GM19395 (cell line): ENCODE measurements at regions not wholly inside any gene's neighbourhood (a gene's known extent, or its start where the extent isn't known, plus 50 kb on each side); places are given as distances from the start of the nearest gene placed in this dataset.
"Not testable (repeated sequence)": the region's sequence is repeated elsewhere in the genome, so short reads cannot be mapped to it uniquely, and the experiment has no call there.

ENCODE experiments used
- ATAC-seq: cut with Tn5 transposase; IDR thresholded peaks from one replicate; pipeline ENCODE4 v1.9.1; 2021; ENCODE audit warnings: mild to moderate bottlenecking, moderate library complexity; ENCODE audit not compliant: unreplicated experiment

DNA sequence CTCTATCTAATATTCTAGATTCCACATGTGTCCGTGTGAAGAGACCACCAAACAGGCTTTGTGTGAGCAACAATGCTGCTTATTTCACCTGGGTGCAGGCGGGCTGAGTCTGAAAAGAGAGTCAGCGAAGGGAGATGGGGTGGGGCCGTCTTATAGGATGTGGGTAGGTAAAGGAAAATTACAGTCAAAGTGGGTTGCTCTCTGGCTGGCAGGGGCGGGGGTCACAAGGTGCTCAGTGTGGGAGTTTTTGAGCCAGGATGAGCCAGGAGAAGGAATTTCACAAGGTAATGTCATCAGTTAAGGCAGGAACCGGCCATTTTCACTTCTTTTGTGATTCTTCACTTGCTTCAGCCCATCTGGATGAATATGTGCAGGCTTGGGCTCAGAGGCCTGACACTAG is 779.3 kb downstream of the RNF144A start:
- ATAC-seq = not testable (repeated sequence)

DNA sequence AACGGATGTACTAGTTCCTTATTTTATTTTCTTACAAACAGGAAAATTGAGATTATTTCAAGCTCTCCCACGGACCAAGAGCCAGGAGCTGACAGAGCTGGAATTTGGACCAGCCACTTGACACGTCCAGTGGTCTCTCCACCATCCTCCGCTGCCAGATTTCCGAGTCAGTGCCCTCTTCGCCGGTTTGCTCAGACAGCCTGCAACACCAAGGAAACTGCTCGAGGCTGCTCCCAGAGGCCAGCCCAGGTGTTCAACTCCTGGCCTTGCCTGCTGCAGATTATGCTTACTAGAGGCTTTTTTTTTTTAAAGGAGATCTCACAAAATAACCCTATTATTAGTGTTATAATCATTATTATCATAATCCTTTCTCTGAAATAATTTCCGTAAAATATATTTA is 779.8 kb downstream of the RNF144A start:
- ATAC-seq = no peak

DNA sequence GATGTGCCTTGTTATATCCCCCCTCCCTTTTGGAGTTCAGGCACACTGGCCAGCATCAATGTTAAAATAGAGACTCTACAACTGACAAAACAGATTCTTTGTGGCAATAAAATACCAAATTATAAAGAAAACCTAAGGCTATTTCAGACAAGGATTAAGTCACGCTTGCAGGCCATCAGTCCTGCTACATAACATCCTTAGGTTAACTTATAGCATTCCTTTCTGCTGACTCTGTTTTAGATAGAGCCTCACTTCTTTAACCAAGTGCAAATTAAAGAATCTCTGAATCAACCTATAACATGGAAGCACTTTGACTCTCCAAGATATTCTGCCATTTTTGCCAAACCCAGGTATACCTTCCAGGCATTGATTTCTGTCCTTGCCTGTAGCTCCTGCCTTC is 784.6 kb downstream of the RNF144A start:
- ATAC-seq = no peak

DNA sequence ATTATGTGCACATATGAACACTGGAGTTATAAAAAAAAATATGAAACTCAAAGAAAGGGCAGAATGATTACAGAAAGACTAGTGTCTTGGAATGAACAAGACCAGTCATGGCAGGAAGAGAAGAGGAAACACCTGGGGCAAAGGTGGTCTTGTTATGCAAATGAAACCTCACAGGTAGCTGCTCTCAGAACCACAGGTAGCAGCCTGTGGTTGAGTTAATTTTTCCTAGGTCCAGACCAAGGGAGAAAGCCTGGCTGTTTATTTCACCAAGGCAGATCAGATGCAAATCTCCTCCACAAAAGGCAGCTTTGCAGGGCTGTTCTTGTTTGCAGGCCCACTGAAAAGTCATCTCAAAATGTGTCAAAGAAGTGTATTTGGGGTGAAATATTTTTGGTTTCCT is 785.8 kb downstream of the RNF144A start:
- no peak for ATAC-seq

DNA sequence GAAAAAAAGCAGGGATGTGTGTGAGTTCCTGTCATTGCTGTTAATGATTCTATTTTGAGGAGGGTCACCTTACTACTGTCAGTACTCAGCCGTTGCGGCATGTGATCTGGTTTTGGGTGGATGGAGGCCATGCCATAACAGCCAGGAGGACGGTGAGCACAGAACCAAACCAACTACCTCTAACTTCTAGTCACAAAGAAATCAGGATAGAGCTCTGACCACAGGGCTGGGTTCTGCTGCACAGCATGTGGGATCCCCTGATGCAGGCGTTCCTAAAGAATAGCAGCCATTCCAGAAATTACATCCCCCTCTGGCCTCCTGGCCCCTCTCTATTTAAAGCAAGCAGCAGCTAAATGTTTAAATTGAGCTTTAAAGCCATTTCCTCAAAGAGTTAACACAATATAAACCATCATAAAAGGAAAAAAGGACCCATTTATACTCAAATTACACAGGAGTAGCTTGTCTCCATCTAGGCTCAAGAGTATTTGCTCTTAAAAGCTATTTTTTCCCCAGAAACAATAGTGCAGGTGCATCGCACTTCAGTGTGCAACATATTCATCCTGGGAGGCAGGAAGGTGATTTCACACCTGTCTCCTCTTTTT is 786.4 kb downstream of the RNF144A start:
- no peak for ATAC-seq

DNA sequence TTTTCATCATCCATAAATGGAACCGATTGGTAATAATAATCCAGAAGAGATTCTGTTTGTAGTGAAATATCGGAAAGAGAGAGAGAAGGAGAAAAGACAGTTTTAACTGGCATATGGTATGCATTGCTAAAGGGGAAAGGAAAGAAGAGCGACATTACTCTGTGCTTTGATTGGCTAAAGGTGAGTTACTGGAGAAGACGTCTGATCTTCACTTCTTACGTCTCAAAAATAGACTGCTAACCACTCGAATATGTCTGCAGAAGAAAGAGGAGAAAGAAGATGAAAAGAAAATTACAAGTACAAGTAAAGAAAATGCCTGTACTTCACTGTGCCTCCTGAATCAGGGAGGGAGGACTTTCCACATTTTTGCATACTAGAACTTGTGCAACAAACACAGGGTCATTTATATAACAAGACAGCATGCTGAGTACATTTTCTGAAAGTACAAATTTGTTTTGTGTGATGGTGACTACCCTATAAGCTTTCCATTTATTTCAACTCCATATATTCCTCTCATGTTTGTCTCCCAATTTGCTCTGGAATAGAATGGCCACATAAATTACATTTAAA is 787.2 kb downstream of the RNF144A start:
- no peak for ATAC-seq

DNA sequence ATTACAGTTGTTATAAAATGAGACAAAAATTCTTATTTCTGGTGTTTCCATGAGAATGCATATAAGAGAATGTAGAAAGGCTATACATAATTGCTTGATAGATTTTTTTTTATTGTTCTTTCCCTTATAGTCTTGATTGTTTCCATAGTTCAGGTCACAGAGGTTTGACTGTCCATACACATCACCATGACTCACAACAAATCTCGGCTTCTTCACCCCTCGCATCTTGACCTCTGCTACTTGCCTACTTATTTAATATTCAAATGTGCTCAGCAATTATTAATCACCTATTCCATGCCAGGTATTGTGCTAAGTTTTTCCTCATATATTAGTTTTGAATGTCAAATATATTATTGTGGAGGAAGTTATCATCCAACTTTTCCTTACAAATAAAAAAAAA is 789.6 kb downstream of the RNF144A start:
- no peak for ATAC-seq

DNA sequence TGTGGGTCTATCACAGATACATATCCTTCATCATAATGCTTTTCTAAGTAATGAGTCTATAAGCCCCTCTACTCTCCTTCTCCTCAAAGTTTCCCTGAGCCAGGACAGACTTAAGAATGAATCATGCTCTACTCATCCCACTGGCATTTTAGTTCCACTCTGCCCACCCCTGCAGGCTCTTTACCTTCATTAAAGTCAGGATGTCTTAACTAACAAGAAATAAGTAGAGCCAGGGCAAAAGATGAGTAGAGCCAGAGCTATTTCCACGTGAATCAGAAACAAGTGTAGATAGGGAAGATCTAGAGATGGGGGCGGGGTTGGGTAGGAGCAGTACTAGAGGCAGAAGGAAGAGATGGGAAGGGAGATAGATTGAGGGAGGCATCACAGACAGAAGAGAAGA is 790.5 kb downstream of the RNF144A start:
- no peak for ATAC-seq

DNA sequence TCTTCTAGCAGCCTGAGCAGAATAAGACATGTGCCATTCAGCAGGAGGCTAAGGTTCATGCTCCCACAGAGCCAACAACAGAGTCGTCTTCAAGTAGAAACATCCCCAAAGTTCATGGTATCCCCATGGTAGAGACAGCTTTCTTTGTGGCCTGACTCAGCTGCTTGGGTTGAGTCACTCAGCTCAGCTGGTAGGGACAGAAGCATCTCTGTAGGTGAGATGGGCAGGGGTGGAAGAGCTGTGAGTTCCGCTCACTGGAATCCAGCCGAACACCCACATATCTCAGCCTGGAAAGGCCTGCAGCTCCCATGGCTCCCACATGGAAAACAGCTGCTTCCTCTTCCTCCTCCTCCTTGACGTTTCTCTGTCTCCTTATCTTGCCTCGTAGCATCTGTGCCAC is 792.7 kb downstream of the RNF144A start:
- ATAC-seq = no peak

DNA sequence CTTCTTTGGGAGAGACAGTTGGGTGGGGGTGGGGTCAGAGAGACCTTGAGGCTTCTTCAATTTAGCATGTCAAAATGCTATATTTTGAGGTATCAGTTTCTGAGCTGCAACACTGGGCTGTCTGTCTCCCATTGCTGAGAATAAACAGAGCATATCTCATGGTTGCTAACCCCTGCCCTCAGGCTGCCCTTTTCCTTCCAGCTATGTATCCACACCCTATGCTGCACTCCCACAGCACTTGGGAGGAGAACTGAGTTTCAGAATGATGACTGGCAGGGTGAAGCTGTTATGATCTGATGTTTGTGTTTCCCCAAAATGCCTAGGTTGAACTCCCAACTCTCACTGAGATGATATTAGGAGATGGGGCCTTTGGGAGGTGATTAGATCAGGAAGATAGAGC is 794.0 kb downstream of the RNF144A start:
- no peak for ATAC-seq

DNA sequence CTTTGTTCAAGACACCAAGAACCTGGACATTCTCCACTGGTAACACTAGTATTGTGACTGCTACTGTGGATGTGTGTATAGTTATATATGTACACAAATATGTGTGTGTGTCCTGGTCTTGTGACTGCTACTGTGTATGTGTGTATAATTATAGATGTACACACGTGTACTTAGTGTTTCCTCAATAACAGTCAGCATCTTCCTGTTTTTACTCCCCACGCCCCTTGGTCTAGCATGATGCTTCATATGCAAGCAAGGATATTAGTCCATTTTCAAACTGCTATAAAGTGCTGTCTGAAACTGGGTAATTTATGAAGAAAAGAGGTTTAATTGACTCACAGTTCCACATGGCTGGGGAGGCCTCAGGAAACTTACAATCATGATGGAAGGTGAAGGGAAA is 802.7 kb downstream of the RNF144A start:
- ATAC-seq = no peak

DNA sequence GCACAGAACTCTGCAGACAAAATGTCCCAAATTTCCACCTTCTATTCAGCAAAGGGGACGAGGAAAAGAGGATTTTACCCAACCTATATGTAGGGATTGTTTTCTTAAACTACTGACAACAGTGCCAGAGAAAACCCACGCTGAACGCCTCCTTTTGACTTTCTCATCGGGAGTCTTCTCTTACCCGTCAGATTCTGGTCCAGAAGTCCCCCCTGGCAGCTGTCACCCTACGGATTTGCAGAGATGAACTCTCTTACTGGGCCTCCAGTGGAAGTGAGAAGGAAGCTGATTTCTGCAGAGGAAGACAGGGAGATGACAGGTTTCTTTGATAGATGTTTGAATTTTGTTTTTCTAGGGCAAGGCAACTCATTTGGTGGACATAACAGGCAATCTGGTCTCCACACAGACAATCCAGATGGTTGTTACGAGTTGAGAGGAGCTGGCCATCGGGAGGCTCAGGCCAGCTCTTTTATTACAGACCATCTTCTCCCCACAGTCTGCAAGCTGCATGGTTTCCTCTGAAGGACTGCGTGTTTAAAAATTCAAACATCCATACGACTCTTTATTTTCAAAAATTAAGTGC is 804.3 kb downstream of the RNF144A start:
- ATAC-seq = no peak

DNA sequence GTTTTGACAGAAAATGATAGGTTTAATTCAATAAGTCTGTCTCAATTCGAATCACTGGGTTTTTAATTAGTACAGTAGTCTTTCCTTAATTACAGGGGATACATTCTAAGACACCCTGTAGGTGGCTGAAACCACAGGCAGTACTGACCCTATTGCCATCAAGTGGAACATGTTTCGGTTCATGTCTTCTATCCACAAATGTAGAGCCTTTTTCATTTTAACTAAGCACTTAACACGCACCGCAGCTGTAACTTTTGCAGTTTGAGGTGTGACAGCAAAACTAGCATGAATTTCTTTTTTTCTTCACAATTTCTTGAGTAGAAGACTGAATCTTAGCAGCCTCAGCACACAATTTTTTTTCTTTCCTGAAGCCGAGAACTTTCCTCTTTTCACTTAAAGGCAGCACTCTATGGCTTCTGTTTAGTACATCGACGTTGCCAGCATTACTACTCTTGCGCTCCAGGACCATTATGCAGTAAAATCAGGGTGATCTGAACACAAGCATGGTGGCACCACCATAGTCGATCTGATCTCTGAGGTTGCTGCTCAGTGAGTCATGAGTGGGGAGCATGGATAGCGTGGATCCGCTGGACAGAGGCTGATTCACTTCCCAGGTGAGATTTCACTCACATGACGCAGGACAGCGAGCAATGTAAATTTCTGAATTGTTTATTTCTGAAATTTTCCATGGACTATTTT is 805.1 kb downstream of the RNF144A start:
- no peak for ATAC-seq

DNA sequence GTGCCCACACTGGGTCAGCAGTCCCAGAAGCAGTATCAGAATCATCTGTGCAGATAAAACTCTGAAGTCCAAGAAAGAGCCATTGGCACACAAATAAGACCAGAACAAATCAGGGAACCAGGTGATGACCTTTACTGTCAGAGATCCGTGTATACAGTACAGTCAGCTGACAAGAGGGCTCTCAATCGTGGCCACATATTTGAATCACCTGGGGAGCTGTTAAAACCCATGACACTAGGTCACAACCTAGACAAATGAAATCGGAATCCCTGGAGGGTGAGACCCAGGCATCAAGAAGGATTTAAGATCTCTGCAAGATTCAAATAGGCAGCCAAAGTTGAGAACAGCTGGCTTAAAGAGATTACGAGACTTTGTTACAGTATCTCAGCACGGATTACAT is 807.1 kb downstream of the RNF144A start:
- no peak for ATAC-seq

DNA sequence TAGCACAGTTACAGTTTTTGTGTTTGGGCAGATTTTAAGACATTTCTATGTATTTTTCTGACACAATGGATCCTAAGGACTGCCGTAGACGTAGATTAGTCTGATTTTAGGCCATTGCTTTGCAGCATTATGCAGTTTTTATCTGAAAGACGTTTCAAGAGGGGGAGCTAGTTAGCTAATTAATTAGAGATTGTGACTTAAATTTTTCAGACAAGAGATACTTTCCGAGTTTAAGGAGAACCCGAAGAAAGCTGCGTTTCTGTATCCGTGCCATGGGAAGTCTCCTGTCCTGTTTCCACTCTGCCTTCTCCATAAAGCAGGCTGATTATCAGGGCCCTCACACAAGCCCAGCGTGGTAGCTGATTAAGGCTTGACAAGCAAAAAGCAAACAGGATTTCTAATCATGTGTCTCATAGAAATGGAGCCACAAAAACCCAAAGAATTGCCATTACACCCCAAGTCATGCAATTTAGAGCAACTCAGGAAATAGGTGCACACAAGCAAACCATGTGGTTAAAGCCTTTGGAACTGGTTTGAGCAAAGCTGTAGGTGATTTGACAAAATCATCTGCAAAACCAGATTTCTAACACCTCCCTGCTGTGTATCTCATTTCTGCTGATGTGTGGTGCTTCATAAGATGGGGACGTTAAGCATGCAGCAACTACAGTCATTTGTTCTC is 808.1 kb downstream of the RNF144A start:
- no peak for ATAC-seq

DNA sequence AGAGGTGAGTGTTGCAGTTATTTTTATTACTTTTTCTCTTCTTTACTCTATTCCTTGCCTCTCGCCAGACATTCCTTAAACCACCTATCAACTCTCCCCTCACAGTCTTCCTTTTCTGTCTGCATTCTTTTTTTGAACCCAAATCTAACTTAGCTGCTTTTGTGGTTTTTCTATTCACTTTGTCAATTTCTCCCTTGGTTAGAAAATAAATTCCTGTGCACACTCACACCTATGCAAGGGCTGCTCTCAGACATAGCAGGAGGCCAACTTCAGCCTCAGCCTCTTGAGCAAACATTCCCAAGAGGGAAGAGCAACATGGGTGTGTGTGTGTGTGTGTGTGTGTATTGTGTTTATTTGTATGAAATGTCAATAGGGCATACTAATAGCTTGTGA is 808.6 kb downstream of the RNF144A start:
- no peak for ATAC-seq

DNA sequence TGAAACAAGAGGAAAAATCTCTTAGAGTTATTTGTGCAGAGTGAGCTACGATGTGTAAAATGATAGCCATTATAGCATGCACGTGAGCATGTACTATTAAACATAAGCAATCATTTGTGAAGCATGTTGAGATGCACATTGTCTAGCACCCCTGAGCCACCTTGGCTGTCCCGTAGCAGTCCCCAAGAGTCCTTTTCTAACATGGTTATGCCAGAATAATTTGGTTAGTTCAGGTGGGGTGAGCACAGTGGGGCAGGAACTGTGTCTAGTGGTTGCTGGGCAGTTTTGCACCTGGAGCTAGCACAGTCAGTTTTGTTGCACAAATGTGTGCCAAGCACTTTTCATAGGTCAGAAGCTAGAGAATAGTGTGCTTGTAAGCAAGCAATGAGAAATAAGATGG is 809.8 kb downstream of the RNF144A start:
- ATAC-seq = no peak

DNA sequence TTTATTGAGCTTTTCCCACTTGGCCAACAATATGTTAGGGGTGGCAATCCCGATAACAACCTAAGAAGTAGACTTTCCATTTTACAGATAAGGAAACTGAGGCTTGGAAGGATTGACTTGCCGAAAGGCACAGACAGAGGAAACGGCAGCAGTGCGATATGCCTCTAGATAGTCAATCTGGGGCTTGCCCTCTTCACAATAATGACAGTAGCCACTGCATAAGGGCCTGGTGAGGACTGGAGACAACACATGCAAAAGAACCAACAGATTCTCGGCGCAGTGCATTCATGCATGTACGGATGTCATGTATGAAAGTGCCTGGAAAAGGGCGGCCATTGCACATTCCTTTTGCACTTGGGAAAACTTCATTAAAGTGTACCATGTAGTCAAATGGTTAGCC is 811.2 kb downstream of the RNF144A start:
- ATAC-seq = no peak

DNA sequence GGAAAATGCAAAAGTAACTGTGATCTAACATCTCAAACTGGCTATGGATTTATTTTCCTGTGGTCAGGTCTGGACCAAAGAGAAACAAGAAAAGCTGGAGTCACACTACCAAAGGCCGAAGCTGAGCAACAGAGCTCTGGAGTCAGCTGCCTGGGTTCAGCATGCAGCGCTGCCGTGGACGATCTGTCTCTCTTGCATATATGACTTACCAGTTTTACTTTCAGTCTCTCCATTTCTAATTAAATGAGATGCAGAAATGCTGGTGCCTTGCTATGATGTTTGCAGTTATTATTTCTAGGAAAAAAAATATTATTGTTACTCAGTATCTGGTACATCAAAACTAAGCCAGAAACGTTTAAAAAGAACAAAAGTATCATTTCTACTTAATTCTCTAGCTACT is 813.2 kb downstream of the RNF144A start:
- ATAC-seq = no peak

DNA sequence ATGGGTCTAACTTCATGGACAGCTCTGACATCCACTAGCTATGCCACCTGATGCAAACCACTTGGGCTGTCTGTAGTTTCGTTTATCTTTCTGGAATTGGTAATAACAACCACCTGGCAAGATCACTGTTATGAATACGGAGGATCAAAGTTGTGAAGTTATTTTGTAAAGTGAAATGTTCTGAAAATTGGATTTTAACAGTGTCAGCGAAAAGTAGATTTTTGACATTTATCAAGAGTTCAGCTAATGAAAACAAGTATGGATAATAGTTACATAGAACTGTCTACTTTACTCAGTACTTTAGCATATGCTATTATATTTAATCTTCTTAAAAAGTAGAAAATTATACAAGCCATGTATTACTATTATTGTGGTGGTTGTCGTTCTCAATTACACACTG is 813.8 kb downstream of the RNF144A start:
- no peak for ATAC-seq

DNA sequence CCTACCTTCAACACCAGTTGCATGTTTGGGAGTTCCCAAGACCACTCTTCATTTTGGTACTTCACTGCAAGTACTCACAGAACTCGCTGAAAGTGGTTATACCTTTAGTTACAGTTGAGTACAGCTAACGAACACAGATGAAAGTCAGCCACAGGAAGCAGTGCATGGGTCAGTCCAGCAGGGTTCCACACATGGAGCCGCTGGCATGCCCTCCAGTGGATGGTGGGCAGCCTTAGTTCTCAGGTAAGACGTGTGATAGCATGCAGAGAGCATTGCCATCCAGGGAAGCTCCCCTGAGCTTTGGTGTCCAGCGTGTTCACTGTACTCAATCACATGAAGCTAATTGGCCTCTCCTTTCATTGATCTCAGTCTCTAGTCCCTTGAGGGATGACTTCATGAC is 815.3 kb downstream of the RNF144A start:
- no peak for ATAC-seq
